Epithelial cell of esophagus (primary cell): ENCODE measurements at regions not wholly inside any gene's neighbourhood (a gene's known extent, or its start where the extent isn't known, plus 50 kb on each side); places are given as distances from the start of the nearest gene placed in this dataset.
A peak's percentile ranks its signal among the peaks of the same experiment; 100 is the strongest.

Experiments
- DNase-seq: peaks from one replicate; pipeline ENCODE4 v3.0.0; 2010; ENCODE audit warnings: low read depth
- H3K4me3 ChIP-seq: 2 replicates; pipeline ENCODE4 v1.5.1; 2011; ENCODE audit warnings: mild to moderate bottlenecking, low read length, control low read depth
- TF ChIP-seq, protein P1 (sequence below): IDR thresholded peaks from 2 replicates; pipeline ENCODE4 v1.5.1; 2011; ENCODE audit warnings: low read depth, mild to moderate bottlenecking, low read length, control low read depth, inconsistent platforms; ENCODE audit not compliant: insufficient read depth; ENCODE audit errors: missing control alignments

DNA sequence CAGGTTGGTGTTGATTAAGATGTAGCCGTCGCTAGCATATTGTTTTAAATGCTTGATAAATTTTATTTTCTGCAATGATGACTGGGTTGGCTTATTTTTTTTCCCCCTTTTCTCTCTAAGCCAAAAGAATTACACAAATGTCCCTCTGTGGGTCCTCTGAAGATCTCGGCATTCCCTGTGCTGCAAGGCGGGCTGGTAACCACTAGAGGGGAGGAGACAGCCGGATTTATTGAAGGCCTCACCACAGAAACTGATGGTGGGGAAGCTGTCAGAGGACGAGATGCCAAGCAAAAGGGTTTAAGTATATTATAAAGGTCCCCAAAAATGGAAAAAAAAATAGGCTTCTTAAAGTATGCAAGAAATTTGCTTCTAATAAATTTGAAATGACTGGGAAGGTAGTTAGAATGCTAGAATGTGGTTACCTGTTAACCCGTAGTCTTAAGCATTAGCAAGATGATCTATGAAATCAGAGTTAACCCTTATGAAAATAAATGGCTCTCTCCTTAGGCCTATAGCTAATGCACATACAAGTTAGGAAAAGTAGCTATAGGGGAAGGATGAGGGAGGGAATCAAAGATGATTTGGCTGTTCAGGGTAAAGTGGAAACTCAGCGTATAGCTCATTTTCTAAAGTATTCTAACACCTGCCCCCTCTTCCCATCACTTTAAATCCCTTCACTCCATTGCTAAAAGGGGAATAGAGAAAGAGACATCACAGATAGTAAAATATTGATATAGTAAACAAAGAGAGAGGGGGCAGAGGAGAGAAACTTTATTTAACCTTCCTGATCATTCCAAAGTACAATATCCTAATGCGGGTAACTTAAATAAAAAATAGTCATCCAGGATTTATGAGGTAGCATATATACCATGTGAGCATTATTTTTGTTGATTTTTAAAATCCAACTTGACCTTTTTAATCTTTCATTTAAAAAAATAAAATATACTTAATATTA is 894.5 kb upstream of the POU3F3 start:
- no peak overlapping the region for H3K4me3 ChIP-seq
- TF ChIP-seq, protein P1, sequence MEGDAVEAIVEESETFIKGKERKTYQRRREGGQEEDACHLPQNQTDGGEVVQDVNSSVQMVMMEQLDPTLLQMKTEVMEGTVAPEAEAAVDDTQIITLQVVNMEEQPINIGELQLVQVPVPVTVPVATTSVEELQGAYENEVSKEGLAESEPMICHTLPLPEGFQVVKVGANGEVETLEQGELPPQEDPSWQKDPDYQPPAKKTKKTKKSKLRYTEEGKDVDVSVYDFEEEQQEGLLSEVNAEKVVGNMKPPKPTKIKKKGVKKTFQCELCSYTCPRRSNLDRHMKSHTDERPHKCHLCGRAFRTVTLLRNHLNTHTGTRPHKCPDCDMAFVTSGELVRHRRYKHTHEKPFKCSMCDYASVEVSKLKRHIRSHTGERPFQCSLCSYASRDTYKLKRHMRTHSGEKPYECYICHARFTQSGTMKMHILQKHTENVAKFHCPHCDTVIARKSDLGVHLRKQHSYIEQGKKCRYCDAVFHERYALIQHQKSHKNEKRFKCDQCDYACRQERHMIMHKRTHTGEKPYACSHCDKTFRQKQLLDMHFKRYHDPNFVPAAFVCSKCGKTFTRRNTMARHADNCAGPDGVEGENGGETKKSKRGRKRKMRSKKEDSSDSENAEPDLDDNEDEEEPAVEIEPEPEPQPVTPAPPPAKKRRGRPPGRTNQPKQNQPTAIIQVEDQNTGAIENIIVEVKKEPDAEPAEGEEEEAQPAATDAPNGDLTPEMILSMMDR = peak; percentile 68
- peak; percentile 34 for DNase-seq

DNA sequence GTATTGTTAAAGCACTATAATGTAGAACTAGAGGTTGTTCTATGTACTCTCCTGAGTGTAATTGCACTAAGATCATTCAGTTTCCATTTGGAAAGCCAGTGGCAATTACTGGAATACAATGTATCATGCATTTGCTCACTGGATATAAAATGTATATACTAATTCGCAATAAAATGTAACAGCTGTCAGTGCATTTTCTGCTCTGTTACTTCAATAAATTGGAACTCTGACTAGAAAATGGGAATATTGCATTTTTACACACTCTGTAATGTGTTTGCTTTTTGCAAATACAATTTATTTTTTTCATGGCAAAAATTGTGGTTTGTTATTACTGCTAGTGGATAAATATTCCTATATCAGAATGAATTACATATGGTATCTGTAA is 893.8 kb upstream of the POU3F3 start:
- no peak overlapping the region for H3K4me3 ChIP-seq
- TF ChIP-seq, protein P1 = no peak
- DNase-seq = no peak

DNA sequence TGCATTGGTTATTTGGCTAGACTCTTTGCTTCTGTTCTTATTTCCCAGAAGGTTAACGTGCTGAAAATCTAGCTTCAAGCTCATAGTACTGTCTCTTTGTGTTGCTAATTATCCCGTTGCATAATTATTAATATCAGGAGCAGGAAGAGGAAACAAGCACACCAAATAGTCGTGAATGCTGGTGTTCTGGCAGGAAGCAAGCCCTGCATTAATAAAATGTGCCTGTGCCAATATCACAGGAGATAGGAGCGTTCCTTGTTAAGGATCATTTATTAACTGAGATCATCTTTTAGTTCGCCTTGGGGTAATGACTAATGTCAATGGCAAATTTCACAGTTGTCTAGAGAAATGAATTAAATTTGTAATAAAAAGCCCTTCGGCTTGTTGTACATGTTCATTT is 893.0 kb upstream of the POU3F3 start:
- no peak for DNase-seq
- TF ChIP-seq, protein P1 = no peak
- no peak overlapping the region for H3K4me3 ChIP-seq

GRCh38 chr2:103961862-103962261 is 892.1 kb upstream of the POU3F3 start:
- DNase-seq = no peak
- TF ChIP-seq, protein P1 = no peak
- H3K4me3 ChIP-seq = no peak overlapping the region

DNA sequence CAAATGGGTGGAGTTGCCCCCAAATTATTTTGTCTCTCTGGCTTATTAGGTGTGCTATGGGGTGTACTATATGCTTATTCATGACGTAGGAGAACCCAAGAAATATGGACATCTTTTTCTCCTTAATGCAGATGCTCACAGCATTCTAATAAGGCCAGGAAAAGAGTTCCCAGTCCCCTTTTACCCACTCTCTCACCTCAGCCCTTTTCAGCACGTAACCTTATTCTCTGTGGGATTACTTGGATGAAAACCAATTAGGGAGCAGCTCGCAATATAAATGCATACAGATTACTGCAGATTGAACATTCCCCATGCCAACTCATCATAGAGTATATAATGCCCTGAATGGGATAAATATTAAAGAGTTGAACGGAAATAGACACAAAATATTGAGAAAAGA is 891.2 kb upstream of the POU3F3 start:
- TF ChIP-seq, protein P1 = no peak
- no peak overlapping the region for H3K4me3 ChIP-seq
- DNase-seq = no peak

GRCh38 chr2:103963146-103963725 is 890.7 kb upstream of the POU3F3 start:
- TF ChIP-seq, protein P1 = no peak
- no peak overlapping the region for H3K4me3 ChIP-seq
- no peak for DNase-seq
